Gastroesophageal sphincter (tissue), 4 donors: ENCODE measurements at regions not wholly inside any gene's neighbourhood (a gene's known extent, or its start where the extent isn't known, plus 50 kb on each side); places are given as distances from the start of the nearest gene placed in this dataset.

ENCODE experiments used
- ATAC-seq: fragments of 150-250 bp; one replicate; pipeline ENCODE4 v1.9.1; 2016; ENCODE audit warnings: mild to moderate bottlenecking, moderate library complexity
- H3K27ac ChIP-seq, 4 donors: fragments of 200-600 bp; sonication (generic) in 3 of 4; 1 replicate in 3 of 4; 2 replicates in 1 of 4; pipeline ENCODE4 v1.5.1; 2016 to 2019
- H3K27me3 ChIP-seq: fragments of 200-600 bp; sonication (generic); one replicate; pipeline ENCODE4 v1.5.1; 2019
- H3K36me3 ChIP-seq, 2 donors: fragments of 200-600 bp; sonication (generic); one replicate each; pipeline ENCODE4 v1.5.1; 2019; ENCODE audit warnings: control low read depth in 1 of 2
- H3K4me1 ChIP-seq, 3 donors: fragments of 200-600 bp; sonication (generic); 1 replicate in 2 of 3; 2 replicates in 1 of 3; pipeline ENCODE4 v1.5.1; 2016 to 2019; ENCODE audit warnings: control low read depth in 2 of 3
- H3K4me3 ChIP-seq, 2 donors: fragments of 200-600 bp; sonication (generic); one replicate each; pipeline ENCODE4 v1.5.1; 2019; ENCODE audit warnings: mild to moderate bottlenecking in 1 of 2, moderate library complexity in 1 of 2
- H3K9me3 ChIP-seq, 3 donors: fragments of 200-600 bp; sonication (generic); one replicate each; pipeline ENCODE4 v1.5.1; 2017 to 2019; ENCODE audit warnings: control low read depth in 2 of 3
- EP300 ChIP-seq: sonication (generic); formaldehyde crosslinking; IDR thresholded peaks from one replicate; pipeline ENCODE4 v1.6.1; 2017; ENCODE audit warnings: antibody characterized with exemption, mild to moderate bottlenecking
- POLR2A ChIP-seq, 2 donors: fragments of 450-650 bp; IDR thresholded peaks; one replicate each; pipeline ENCODE4 v1.6.1; 2017; ENCODE audit warnings: antibody characterized with exemption in 2 of 2, mild to moderate bottlenecking in 2 of 2, moderate library complexity in 1 of 2
- POLR2AphosphoS5 ChIP-seq: sonication (generic); formaldehyde crosslinking; IDR thresholded peaks from one replicate; pipeline ENCODE4 v1.6.1; 2017; ENCODE audit warnings: antibody characterized with exemption
- WGBS, 2 donors: methylation state at CpG; one replicate each; pipeline ENCODE4 v1.1.5; 2018; ENCODE audit warnings: low coverage in 1 of 2; 5-methylcytosine and 5-hydroxymethylcytosine counted together
- TF ChIP-seq, protein P1 (sequence below), 4 experiments: fragments of 200-600 bp in 2 of 4; fragments of 450-650 bp in 2 of 4; sonication (generic) in 1 of 4; IDR thresholded peaks; one replicate each; pipeline ENCODE4 v1.5.1; 2017 to 2019; ENCODE audit warnings: antibody characterized with exemption in 4 of 4, mild to moderate bottlenecking in 2 of 4, moderate library complexity in 2 of 4

DNA sequence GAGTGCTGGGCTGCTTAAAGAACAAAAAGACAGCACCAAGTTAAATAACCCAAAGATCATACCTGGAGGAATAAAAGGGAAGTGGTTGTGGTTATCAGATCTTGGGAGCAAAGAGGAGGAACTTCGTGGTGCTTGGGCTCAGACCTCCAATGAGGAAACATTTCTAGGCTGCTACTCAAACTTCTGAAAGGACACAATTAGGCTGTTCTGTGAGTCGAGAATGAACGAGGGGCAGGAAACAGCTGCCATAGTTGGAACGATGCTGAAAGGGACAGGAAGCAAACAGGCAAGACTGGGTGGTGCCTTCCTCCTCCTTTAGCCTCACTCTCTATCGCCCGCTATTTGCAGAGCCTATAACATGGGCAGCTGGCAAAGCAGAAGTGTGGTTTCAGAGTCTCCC lies 276.3 kb upstream of the ARRDC4 start:
- ATAC-seq, result no peak
- TF ChIP-seq, protein P1, sequence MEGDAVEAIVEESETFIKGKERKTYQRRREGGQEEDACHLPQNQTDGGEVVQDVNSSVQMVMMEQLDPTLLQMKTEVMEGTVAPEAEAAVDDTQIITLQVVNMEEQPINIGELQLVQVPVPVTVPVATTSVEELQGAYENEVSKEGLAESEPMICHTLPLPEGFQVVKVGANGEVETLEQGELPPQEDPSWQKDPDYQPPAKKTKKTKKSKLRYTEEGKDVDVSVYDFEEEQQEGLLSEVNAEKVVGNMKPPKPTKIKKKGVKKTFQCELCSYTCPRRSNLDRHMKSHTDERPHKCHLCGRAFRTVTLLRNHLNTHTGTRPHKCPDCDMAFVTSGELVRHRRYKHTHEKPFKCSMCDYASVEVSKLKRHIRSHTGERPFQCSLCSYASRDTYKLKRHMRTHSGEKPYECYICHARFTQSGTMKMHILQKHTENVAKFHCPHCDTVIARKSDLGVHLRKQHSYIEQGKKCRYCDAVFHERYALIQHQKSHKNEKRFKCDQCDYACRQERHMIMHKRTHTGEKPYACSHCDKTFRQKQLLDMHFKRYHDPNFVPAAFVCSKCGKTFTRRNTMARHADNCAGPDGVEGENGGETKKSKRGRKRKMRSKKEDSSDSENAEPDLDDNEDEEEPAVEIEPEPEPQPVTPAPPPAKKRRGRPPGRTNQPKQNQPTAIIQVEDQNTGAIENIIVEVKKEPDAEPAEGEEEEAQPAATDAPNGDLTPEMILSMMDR (IDR thresholded peaks at IDR 0.05), result no peak
- TF ChIP-seq POLR2AphosphoS5 (no peak), POLR2A (IDR thresholded peaks at IDR 0.05) (no peak), EP300 (no peak)
- 49 to 59% methylated on average over 3 to 6 of the region's 6 CpGs for WGBS, 2 donors

DNA sequence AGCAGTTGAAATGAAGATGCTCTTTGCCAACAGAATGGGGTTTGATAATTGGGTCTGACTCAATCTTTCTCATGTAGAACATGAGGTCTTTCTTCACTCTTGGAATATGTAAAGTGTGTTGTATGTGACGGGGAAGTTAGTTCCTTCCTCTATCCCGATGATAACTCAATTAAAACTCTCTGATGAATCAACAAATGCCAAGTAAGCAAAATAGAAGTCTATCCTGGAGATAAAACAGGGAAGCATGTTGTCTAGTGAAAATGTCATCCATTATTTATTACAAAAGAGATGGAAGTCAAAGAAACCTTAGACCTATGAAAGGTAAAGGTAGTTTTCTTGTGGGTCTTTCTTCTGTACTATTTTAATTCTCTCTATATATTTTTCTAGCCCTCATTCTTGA lies 274.2 kb upstream of the ARRDC4 start:
- WGBS, 2 donors, result 78% methylated on average over 2 of the region's 2 CpGs; no CpG with 5 or more reads in 1 of the 2 donors
- no peak for TF ChIP-seq POLR2A (IDR thresholded peaks at IDR 0.05)
- TF ChIP-seq EP300, result no peak
- TF ChIP-seq POLR2AphosphoS5, result no peak
- TF ChIP-seq, protein P1 (IDR thresholded peaks at IDR 0.05), result no peak

More for the DNA sequence above, 276.3 kb upstream of the ARRDC4 start:
- no peak overlapping the region for H3K4me3 ChIP-seq
- H3K9me3 ChIP-seq, result no peaks in the 10 kb centered on the region
- H3K4me1 ChIP-seq, result no peaks in the 10 kb centered on the region
- no peaks in the 10 kb centered on the region for H3K36me3 ChIP-seq
- H3K27me3 ChIP-seq, result no peaks in the 10 kb centered on the region
- H3K27ac ChIP-seq, result no peak overlapping the region

DNA sequence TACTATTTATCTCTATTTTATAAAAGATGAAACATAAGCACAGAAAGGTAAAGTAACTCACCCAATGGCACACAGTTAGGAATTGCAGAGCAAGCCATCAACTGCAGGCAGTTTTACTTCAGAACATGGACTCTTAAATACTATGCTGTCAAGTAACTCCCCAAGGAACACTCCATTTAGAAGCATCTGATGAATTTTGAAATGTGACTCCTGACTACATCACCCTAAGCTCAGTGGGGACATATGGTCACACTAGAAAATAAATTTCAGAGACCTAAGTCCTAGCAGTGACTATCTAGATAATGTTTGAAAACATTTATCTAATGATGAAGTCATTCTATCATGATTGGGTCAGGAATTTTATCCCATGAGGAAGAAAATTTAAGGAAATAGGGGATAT lies 272.8 kb upstream of the ARRDC4 start:
- no peaks in the 10 kb centered on the region for H3K36me3 ChIP-seq
- H3K27ac ChIP-seq, result no peak overlapping the region
- no peaks in the 10 kb centered on the region for H3K27me3 ChIP-seq
- no peak for ATAC-seq
- no peak overlapping the region for H3K4me3 ChIP-seq
- H3K9me3 ChIP-seq, result no peaks in the 10 kb centered on the region
- H3K4me1 ChIP-seq, result no peaks in the 10 kb centered on the region
- TF ChIP-seq, protein P1 (IDR thresholded peaks at IDR 0.05), result no peak
- no peak for TF ChIP-seq POLR2AphosphoS5
- no peak for TF ChIP-seq POLR2A (IDR thresholded peaks at IDR 0.05)
- no peak for TF ChIP-seq EP300

More for the DNA sequence above, 274.2 kb upstream of the ARRDC4 start:
- H3K27me3 ChIP-seq, result no peaks in the 10 kb centered on the region
- H3K9me3 ChIP-seq, result no peaks in the 10 kb centered on the region
- no peaks in the 10 kb centered on the region for H3K36me3 ChIP-seq
- no peak overlapping the region for H3K4me3 ChIP-seq
- H3K4me1 ChIP-seq, result no peaks in the 10 kb centered on the region
- no peak overlapping the region for H3K27ac ChIP-seq
- ATAC-seq, result no peak

DNA sequence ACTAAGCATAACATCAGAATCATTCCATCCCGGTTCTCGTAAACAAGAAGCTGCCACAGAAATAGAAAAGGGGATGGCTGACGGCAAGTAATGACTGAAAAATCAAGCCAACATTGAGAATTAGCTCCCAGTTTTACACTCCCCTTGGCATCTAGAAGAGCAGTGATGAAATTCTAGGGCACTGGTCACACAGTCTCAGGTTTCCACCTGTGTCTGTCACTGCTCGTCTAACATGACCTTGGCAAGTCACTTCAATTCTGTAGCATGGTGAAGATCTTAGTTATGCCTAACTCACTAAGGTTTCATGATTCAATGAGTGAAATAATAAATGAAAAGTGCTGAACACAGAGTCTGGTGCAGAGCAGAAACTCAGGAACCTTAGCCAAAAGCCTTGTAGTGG lies 272.3 kb upstream of the ARRDC4 start:
- ATAC-seq, result no peak
- no peaks in the 10 kb centered on the region for H3K9me3 ChIP-seq
- TF ChIP-seq, protein P1 (IDR thresholded peaks at IDR 0.05), result no peak
- TF ChIP-seq POLR2A (IDR thresholded peaks at IDR 0.05) (no peak), POLR2AphosphoS5 (no peak), EP300 (no peak)
- WGBS, 2 donors, result 79 to 90% methylated on average over 3 to 4 of the region's 4 CpGs
- no peak overlapping the region for H3K4me3 ChIP-seq
- H3K27me3 ChIP-seq, result no peaks in the 10 kb centered on the region
- H3K27ac ChIP-seq, result no peak overlapping the region
- no peaks in the 10 kb centered on the region for H3K4me1 ChIP-seq
- no peaks in the 10 kb centered on the region for H3K36me3 ChIP-seq

DNA sequence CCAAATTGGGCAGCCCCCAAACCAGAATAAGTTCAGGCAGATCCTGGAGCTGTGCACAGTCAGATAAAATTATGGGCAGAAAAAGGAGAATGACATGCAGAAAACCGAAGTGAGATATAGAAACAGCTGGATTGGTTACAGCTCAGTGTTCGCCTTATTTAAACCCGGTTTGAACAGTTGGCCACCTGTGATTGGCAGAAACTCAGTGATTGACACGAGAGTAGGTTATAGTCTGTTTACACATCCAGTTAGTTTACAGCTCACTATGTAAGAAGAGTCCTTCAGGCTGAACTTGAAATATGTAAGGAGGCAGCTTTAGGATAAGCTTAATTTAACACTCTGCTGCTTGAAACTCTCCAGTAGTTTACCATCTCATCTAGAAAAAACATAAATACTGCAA lies 271.6 kb upstream of the ARRDC4 start:
- 77 to 95% methylated on average over 4 of the region's 4 CpGs for WGBS, 2 donors
- Histone ChIP-seq H3K9me3 (no peaks in the 10 kb centered on the region), H3K4me1 (no peaks in the 10 kb centered on the region), H3K36me3 (no peaks in the 10 kb centered on the region), H3K4me3 (no peak overlapping the region), H3K27ac (no peak overlapping the region), H3K27me3 (no peaks in the 10 kb centered on the region)
- no peak for TF ChIP-seq EP300
- TF ChIP-seq POLR2AphosphoS5, result no peak
- TF ChIP-seq POLR2A (IDR thresholded peaks at IDR 0.05), result no peak
- TF ChIP-seq, protein P1 (IDR thresholded peaks at IDR 0.05), result no peak
- no peak for ATAC-seq
